ENCODE measurements at regions not wholly inside any gene's neighbourhood (a gene's known extent, or its start where the extent isn't known, plus 50 kb on each side); places are given as distances from the start of the nearest gene placed in this dataset.

DNA sequence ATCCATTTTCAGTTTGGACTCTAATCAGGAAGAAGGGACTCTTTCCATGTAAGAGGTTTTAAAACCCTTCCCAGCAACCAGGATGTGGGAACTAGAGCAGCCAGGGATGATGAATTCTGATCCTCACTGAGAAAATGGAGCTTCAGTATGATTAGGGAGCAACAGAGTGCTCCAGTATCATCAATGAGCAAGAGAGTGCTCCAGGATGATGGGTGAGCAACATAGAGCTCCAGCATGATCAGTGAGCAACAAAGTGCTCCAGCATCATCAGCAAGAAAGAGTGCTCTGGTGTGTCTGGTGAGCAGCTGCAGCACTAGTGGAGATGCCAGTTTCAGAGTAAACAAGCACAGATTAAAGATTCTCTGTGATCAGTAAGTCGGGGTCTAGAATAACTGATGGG, 106.4 kb upstream of the LPP start:
- Histone ChIP-seq H3K9me3 (ENCODE audit: control insufficient read depth, low read length) (no peaks in the 10 kb centered on the region), H3K27ac (no peak overlapping the region), H3K27me3 (ENCODE audit: control insufficient read depth, insufficient read depth, low read length) (no peaks in the 10 kb centered on the region), H2AFZ (no peak overlapping the region), H3K4me3 (ENCODE audit: low read depth, low read length) (no peak overlapping the region), H3K4me2 (ENCODE audit: low read length) (no peak overlapping the region), H3K9ac (no peak overlapping the region), H3K36me3 (ENCODE audit: control insufficient read depth, insufficient read depth, low read length) (no peaks in the 10 kb centered on the region), H3K79me2 (no peaks in the 10 kb centered on the region), H3K4me1 (peaks cover 21% of the 10 kb centered on the region)
- TF ChIP-seq, protein P1, sequence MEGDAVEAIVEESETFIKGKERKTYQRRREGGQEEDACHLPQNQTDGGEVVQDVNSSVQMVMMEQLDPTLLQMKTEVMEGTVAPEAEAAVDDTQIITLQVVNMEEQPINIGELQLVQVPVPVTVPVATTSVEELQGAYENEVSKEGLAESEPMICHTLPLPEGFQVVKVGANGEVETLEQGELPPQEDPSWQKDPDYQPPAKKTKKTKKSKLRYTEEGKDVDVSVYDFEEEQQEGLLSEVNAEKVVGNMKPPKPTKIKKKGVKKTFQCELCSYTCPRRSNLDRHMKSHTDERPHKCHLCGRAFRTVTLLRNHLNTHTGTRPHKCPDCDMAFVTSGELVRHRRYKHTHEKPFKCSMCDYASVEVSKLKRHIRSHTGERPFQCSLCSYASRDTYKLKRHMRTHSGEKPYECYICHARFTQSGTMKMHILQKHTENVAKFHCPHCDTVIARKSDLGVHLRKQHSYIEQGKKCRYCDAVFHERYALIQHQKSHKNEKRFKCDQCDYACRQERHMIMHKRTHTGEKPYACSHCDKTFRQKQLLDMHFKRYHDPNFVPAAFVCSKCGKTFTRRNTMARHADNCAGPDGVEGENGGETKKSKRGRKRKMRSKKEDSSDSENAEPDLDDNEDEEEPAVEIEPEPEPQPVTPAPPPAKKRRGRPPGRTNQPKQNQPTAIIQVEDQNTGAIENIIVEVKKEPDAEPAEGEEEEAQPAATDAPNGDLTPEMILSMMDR (IDR thresholded peaks at IDR 0.05), result no peak

DNA sequence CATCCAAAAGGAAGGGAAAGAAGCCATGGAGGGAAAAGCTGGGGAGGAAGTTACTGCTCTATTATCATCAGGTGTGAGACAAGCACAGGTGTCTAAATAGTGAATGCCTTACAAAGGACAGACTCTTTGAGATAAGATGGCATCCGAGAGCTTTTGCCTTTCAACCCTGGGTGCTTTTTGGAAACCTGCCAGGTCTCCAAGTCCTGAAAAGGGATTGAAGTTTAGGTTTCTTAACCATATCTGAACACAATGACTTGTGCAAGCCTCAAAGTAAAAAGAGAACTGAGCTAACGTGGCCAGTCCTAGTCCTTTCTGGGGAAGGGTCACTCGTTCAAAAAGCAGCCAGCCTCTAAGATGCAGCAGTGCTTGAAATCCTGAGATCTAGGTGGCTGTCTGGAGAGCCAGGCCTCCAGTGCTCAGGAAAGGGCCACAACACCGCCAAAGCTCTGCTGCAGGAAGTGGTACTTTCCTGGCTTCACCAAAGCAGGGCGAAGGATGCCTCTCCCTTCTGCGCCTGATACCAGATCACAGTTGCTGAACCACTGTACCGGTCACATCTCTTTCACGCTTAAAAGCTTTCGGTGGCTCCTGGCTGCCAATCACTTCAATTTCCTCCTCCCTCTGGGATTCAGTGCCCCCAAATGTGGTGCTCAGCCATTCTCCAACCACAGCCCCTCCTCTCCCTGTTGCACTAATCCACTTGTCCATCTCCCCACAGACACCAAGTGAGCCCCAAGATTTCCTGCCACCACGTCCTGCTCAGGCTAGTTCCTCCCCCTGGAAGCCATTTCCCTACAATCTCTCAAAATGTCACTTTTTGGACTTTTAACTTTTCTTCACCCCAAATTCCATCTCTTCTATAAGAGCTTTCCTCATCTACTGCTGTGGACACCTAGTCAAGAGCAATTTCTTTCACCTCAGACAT, 104.1 kb upstream of the LPP start:
- Histone ChIP-seq H3K4me2 (ENCODE audit: low read length) (no peak overlapping the region), H3K79me2 (no peaks in the 10 kb centered on the region), H3K9ac (no peak overlapping the region), H3K27me3 (ENCODE audit: control insufficient read depth, insufficient read depth, low read length) (no peaks in the 10 kb centered on the region), H3K4me1 (peaks cover 44% of the 10 kb centered on the region), H3K36me3 (ENCODE audit: control insufficient read depth, insufficient read depth, low read length) (no peaks in the 10 kb centered on the region), H3K9me3 (ENCODE audit: control insufficient read depth, low read length) (no peaks in the 10 kb centered on the region), H2AFZ (peak overlapping the region; percentile 55), H3K27ac (peak overlapping the region; percentile 99), H3K4me3 (ENCODE audit: low read depth, low read length) (no peak overlapping the region)
- TF ChIP-seq, protein P1 (IDR thresholded peaks at IDR 0.05), result no peak

DNA sequence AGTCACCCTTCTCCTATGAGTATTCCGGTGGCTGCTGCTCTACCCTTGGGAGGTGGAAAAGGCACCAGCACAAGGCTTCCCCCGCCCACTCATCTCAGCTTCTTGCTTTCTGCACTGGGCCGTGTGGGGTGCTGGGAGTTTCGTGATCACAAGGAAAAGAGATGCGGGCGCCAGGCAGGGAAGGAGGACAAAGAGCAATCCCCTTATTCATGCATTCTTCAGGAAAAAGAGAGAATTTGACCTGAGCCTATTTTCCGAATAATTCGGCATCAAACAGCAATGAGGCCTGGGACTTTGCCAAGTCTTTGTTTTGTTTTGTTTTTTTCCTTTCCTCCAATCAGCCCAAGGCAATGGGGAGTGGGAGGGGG, 102.2 kb upstream of the LPP start:
- peak overlapping the region; percentile 90 for H2AFZ ChIP-seq

DNA sequence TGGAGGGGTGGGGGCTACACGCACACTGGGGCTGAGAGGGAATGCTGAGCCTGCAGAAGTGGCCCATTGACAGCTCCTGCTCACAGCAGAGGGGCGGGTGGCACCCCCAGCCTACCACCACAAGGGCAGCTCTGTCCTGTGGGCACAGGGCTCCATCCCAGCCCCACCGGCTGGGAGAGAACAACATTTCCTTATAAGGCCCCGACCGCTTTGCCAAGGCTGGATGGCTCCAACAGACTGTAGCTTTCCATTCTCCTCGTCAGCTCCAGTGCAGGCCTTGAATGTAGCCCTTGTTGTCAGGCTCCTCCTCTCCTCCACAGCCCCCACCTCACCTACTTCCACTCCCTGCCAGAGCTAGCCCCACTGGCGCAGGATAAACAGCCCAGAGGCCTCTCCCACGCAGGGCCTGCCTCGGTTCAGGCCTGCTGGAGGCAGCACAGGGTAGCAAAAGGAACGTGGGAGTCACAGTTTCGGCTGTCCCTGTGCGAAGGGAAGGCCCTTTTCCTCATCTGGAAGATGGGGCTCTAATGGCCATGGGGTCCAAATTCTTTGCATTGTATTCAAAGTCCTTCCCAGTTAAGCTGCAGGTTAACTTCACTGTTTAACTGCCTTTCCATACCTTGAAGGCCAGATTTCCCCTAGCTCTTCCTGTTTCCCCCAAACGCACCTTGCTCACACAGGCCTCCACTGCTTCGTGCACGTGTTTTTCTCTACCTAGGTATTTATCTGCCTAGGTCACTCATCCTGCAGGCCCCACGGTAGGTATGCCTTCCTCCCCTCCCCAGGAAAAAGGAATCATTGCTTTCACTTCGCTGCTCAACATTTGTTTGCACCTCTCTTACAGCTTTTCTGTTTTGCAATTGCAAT, 101.6 kb upstream of the LPP start:
- peak overlapping the region; percentile 90 for H2AFZ ChIP-seq
- H3K79me2 ChIP-seq, result no peaks in the 10 kb centered on the region
- no peak overlapping the region for H3K9ac ChIP-seq
- H3K4me3 ChIP-seq (ENCODE audit: low read depth, low read length), result no peak overlapping the region
- TF ChIP-seq, protein P1 (IDR thresholded peaks at IDR 0.05), result peak; percentile 59
- no peaks in the 10 kb centered on the region for H3K27me3 ChIP-seq (ENCODE audit: control insufficient read depth, insufficient read depth, low read length)
- no peaks in the 10 kb centered on the region for H3K9me3 ChIP-seq (ENCODE audit: control insufficient read depth, low read length)
- no peak overlapping the region for H3K4me2 ChIP-seq (ENCODE audit: low read length)
- H3K4me1 ChIP-seq, result peaks cover 44% of the 10 kb centered on the region
- H3K27ac ChIP-seq, result peak overlapping the region; percentile 99
- H3K36me3 ChIP-seq (ENCODE audit: control insufficient read depth, insufficient read depth, low read length), result no peaks in the 10 kb centered on the region

More for the DNA sequence above, 102.2 kb upstream of the LPP start:
- no peaks in the 10 kb centered on the region for H3K79me2 ChIP-seq
- no peak overlapping the region for H3K4me3 ChIP-seq (ENCODE audit: low read depth, low read length)
- peaks cover 44% of the 10 kb centered on the region for H3K4me1 ChIP-seq
- H3K9me3 ChIP-seq (ENCODE audit: control insufficient read depth, low read length), result no peaks in the 10 kb centered on the region
- H3K27me3 ChIP-seq (ENCODE audit: control insufficient read depth, insufficient read depth, low read length), result no peaks in the 10 kb centered on the region
- peak overlapping the region; percentile 99 for H3K27ac ChIP-seq
- H3K9ac ChIP-seq, result no peak overlapping the region
- TF ChIP-seq, protein P1 (IDR thresholded peaks at IDR 0.05), result no peak
- no peaks in the 10 kb centered on the region for H3K36me3 ChIP-seq (ENCODE audit: control insufficient read depth, insufficient read depth, low read length)
- H3K4me2 ChIP-seq (ENCODE audit: low read length), result no peak overlapping the region
